ENCODE measurements at regions not wholly inside any gene's neighbourhood (a gene's known extent, or its start where the extent isn't known, plus 50 kb on each side); places are given as distances from the start of the nearest gene placed in this dataset.

DNA sequence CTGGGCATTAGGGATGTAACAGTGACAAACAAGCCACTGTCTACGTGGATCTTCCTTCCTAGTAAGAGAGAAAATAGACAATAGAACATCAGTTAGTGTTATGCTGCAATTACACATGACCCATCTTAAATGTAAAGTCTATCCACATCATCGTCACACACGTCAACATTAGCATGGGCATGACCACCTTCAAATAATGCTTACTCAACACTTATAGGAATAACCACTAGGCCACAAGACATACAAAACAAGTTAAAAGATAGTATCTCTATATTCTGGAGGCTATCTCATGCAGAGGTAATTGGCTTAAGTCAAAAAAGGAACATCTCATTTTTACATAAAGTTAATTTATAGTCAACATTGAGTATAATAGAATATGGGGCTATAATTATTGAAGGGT is 156.5 kb downstream of the MOXD1 start:
- ATAC-seq (ENCODE audit: low read depth) = no peak
- TF ChIP-seq, protein P1, sequence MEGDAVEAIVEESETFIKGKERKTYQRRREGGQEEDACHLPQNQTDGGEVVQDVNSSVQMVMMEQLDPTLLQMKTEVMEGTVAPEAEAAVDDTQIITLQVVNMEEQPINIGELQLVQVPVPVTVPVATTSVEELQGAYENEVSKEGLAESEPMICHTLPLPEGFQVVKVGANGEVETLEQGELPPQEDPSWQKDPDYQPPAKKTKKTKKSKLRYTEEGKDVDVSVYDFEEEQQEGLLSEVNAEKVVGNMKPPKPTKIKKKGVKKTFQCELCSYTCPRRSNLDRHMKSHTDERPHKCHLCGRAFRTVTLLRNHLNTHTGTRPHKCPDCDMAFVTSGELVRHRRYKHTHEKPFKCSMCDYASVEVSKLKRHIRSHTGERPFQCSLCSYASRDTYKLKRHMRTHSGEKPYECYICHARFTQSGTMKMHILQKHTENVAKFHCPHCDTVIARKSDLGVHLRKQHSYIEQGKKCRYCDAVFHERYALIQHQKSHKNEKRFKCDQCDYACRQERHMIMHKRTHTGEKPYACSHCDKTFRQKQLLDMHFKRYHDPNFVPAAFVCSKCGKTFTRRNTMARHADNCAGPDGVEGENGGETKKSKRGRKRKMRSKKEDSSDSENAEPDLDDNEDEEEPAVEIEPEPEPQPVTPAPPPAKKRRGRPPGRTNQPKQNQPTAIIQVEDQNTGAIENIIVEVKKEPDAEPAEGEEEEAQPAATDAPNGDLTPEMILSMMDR (IDR thresholded peaks at IDR 0.05; ENCODE audit: poor library complexity, severe bottlenecking) = no peak
- H3K9me3 ChIP-seq (ENCODE audit: severe bottlenecking) = no peaks in the 10 kb centered on the region
- H3K4me3 ChIP-seq (ENCODE audit: severe bottlenecking) = no peak overlapping the region
- DNase-seq (ENCODE audit: low spot score) = no peak
- no peaks in the 10 kb centered on the region for H3K4me1 ChIP-seq (ENCODE audit: insufficient read depth, poor library complexity, severe bottlenecking)
- H3K27ac ChIP-seq (ENCODE audit: poor library complexity, severe bottlenecking) = no peak overlapping the region
- H3K36me3 ChIP-seq (ENCODE audit: low read depth) = no peaks in the 10 kb centered on the region
- no peaks in the 10 kb centered on the region for H3K27me3 ChIP-seq (ENCODE audit: insufficient read depth, poor library complexity, severe bottlenecking)

DNA sequence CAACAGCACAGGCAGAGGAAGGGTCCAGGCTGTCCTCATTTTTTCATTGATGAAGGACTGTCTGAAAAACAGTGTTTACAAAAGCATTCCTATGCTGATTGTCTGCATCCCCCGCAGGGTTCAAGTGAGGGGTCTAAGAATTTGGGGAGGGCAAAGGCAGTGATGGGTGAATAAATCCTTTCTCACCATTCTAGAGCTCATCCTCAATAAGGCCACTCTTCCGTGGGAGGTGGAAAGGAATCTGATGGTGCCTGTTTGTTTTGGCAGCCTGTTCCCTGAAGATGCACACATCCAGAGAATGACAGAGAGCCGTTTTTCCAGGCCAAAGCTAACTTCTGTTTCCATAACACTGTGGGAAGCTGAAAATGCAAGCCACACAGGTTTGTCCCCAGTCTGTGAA is 164.5 kb downstream of the MOXD1 start:
- Histone ChIP-seq H3K4me1 (ENCODE audit: insufficient read depth, poor library complexity, severe bottlenecking) (peaks cover 9% of the 10 kb centered on the region), H3K27me3 (ENCODE audit: insufficient read depth, poor library complexity, severe bottlenecking) (peaks cover 4% of the 10 kb centered on the region), H3K36me3 (ENCODE audit: low read depth) (no peaks in the 10 kb centered on the region), H3K4me3 (ENCODE audit: severe bottlenecking) (no peak overlapping the region), H3K9me3 (ENCODE audit: severe bottlenecking) (no peaks in the 10 kb centered on the region), H3K27ac (ENCODE audit: poor library complexity, severe bottlenecking) (no peak overlapping the region)
- TF ChIP-seq, protein P1 (IDR thresholded peaks at IDR 0.05; ENCODE audit: poor library complexity, severe bottlenecking) = no peak
- DNase-seq (ENCODE audit: low spot score) = no peak
- no peak for ATAC-seq (ENCODE audit: low read depth)

- H3K9me3 ChIP-seq (ENCODE audit: severe bottlenecking) = no peaks in the 10 kb centered on the region
- DNase-seq (ENCODE audit: low spot score) (no peak), ATAC-seq (ENCODE audit: low read depth) (no peak)
- H3K4me3 ChIP-seq (ENCODE audit: severe bottlenecking) = no peak overlapping the region
- TF ChIP-seq, protein P1 (IDR thresholded peaks at IDR 0.05; ENCODE audit: poor library complexity, severe bottlenecking) = no peak
- peaks cover 9% of the 10 kb centered on the region for H3K4me1 ChIP-seq (ENCODE audit: insufficient read depth, poor library complexity, severe bottlenecking)
- H3K36me3 ChIP-seq (ENCODE audit: low read depth) = no peaks in the 10 kb centered on the region
- peaks cover 4% of the 10 kb centered on the region for H3K27me3 ChIP-seq (ENCODE audit: insufficient read depth, poor library complexity, severe bottlenecking)
- no peak overlapping the region for H3K27ac ChIP-seq (ENCODE audit: poor library complexity, severe bottlenecking)
Observed at GRCh38 chr6:132236281-132236680, 165.0 kb downstream of the MOXD1 start.

- Histone ChIP-seq H3K36me3 (ENCODE audit: low read depth) (no peaks in the 10 kb centered on the region), H3K4me1 (ENCODE audit: insufficient read depth, poor library complexity, severe bottlenecking) (peaks cover 9% of the 10 kb centered on the region), H3K4me3 (ENCODE audit: severe bottlenecking) (no peak overlapping the region), H3K27me3 (ENCODE audit: insufficient read depth, poor library complexity, severe bottlenecking) (peaks cover 4% of the 10 kb centered on the region), H3K9me3 (ENCODE audit: severe bottlenecking) (no peaks in the 10 kb centered on the region), H3K27ac (ENCODE audit: poor library complexity, severe bottlenecking) (no peak overlapping the region)
- DNase-seq (ENCODE audit: low spot score) = no peak
- TF ChIP-seq, protein P1 (IDR thresholded peaks at IDR 0.05; ENCODE audit: poor library complexity, severe bottlenecking) = no peak
- no peak for ATAC-seq (ENCODE audit: low read depth)
Observed at GRCh38 chr6:132235596-132236280, 165.5 kb downstream of the MOXD1 start.

GRCh38 chr6:132234356-132234755 is 166.9 kb downstream of the MOXD1 start:
- DNase-seq (ENCODE audit: low spot score) = no peak
- H3K27ac ChIP-seq (ENCODE audit: poor library complexity, severe bottlenecking) = no peak overlapping the region
- TF ChIP-seq, protein P1 (IDR thresholded peaks at IDR 0.05; ENCODE audit: poor library complexity, severe bottlenecking) = no peak
- H3K27me3 ChIP-seq (ENCODE audit: insufficient read depth, poor library complexity, severe bottlenecking) = peaks cover 2% of the 10 kb centered on the region
- no peak overlapping the region for H3K4me3 ChIP-seq (ENCODE audit: severe bottlenecking)
- H3K9me3 ChIP-seq (ENCODE audit: severe bottlenecking) = no peaks in the 10 kb centered on the region
- no peaks in the 10 kb centered on the region for H3K36me3 ChIP-seq (ENCODE audit: low read depth)
- ATAC-seq (ENCODE audit: low read depth) = peak; percentile 25; the same call in 1 of the 3 replicates
- H3K4me1 ChIP-seq (ENCODE audit: insufficient read depth, poor library complexity, severe bottlenecking) = peaks cover 9% of the 10 kb centered on the region

All from RWPE2 (cell line).